ELR (cell line): ENCODE measurements at regions not wholly inside any gene's neighbourhood (a gene's known extent, or its start where the extent isn't known, plus 50 kb on each side); places are given as distances from the start of the nearest gene placed in this dataset.
"Not testable (repeated sequence)": the region's sequence is repeated elsewhere in the genome, so short reads cannot be mapped to it uniquely, and the experiment has no call there.

Experiments
- DNase-seq: peaks from one replicate; pipeline ENCODE4 v3.0.0-alpha.2; 2015; ENCODE audit warnings: low read depth

DNA sequence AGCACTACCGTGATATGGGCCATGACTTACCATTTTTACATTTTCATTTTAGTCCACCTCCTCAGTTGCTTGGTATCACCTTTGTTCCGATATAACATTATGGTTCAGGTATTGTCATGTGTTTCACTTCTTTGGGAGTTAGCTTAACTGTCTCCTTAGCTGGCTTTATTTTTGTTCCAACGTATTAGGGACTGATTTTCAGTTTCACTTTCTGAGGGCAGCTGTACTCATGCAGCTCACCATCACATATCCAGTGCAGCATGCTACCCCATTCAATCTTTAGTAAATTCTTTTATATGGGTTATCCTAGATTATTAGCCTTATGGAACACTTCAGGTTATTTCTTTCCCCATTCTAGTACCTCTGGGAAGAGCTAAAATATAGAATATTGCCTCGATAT is 362.2 kb upstream of the IRAK1BP1 start:
- DNase-seq, result no peak

DNA sequence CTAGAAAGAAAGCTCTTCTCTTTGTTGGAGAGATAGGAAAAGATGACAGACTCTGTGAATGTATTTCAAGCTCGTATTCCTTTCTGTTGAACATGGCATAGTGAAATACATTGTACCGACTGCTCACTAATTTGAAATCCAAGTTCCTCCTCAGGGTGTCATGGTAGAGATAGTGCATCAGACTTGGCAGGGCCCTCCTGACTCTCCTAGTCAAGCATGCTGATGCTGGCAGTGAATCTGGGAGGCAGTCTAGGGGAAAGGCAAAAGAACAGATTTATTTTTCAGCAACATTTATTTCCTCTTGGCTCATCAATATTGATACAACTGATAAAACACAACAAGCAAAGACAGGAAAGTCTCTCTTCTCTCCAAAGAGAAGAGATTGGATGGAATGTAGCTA is 356.3 kb upstream of the IRAK1BP1 start:
- DNase-seq, result no peak

DNA sequence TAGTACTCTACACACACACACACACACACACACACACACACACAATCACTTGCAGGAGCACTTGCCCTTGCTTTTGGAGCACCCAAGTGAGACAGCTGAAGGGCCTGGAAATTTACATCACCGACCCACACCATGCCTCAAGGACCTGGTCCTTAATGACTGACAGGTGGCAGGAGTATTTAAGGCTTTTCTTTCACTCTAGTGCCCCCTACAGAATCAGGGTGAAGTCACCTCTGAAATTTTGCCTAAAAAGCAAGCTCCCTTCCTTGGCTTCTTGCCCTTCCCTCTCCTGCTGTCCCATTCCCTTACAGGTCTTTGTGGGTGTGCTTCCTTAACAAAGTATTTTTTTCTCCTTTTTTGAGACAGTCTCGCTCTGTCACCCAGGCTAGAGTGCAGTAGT is 353.5 kb upstream of the IRAK1BP1 start:
- peak; percentile 8 for DNase-seq

DNA sequence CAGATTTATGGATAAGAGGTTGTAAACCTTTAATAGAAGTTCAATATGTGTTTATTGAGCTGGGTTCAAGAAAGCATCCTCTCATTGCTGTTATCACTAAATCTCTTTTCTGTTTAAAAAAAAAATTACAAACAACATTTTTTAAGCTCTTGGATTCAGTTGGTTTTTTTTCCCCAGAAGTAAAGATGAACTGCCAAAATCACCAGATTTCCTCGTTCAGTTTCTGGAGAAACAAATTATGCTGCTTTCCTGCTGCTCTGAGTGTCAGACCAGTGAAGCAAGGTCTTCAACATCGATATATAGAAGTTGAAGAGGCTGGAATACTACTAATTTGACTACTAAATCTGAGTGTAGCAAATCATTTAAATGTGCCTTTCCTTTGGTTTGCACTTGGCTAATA is 352.1 kb upstream of the IRAK1BP1 start:
- DNase-seq, result no peak

DNA sequence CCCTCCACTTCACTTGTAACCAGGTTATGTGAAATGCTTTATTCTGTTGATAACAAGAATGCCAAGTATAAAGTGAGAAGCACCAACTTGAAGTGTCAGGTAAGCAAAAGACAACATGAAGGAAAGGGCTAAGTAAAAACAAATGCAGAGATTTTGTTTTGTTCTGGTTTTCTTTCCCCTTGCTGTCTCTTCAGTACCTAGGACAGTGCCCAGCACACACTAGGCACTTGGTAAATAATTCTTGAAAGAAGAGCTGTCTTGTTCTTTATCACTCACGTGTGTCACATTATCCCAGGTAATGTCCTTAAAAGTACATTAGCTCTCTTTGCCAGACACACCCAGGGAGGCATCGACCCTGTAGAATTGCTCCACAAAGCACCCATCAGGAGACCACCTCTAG is 350.0 kb upstream of the IRAK1BP1 start:
- no peak for DNase-seq

DNA sequence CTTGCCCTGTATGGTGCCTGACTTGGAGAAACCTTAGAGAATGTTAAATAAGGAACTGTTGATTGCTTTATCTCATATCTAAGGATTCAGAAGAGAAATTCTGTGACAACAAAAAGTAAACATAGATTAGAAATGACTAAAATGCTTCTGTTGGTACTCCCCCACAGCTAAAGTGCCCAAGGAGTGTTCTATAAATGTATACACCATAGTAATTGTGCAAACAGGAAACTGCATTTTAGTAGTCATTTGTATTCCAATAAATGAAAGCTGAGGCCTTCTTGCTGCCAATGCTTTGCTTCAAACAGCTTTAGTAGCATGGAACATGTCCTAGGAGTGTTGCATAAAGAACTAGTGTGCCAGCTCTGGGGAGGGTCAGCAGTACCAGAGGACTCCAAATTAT is 343.7 kb upstream of the IRAK1BP1 start:
- DNase-seq, result no peak

DNA sequence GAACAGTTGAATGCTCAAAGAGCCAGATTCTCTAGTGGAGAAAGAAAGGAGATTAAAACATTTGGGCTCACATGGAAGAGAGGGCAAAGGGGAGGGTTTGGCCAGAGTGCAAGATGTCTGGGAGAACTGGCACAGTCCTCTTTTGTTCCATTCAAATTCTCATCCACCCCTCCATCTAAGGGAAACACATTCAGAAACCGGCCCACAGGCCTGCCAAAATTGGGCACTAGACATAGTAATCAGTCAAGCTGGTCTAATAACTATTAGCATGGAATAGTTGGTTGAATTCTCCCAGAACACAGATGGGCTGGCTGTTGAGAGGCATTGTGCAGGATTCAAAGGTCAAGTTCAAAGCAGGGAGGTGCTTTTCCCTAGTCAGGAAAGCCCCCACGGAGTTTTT is 341.4 kb upstream of the IRAK1BP1 start:
- no peak for DNase-seq

DNA sequence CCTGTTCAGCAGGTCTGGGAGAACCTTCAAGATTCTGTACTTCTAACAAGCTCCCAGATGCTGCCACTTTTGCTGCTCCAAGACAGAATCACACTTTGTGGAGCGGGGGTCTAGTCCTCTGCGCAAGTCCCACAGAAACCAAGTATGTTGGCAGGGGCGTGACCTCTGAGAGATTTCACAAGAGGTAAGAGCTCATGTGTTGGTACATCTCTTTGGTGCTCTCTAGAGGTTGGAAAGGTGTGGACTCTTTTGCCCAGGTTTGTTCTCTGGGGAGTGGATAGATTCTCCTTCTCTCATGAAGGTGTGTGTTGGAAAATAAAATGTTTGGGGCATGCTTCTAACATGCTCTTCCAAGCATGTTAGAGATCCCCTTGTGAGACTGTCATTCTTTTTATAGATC is 340.9 kb upstream of the IRAK1BP1 start:
- no peak for DNase-seq

DNA sequence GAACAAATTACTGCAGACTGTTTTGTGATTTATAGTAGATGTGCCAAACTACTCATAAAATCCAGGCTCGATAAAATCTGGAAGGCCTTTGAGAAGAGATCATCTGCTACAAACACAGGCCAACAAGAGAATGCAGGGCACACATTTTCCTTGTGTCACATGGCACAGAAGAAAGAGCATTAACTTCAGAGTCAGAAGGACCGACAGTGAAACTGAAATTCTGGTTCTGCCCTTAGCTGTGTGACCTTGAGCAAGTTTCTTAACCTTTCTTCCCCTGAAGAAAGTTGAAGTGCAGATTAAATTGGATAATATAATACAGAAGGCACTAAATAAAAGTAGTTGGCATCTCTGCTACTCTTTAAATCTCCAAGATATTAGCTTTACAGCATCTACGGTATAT is 338.4 kb upstream of the IRAK1BP1 start:
- no peak for DNase-seq

DNA sequence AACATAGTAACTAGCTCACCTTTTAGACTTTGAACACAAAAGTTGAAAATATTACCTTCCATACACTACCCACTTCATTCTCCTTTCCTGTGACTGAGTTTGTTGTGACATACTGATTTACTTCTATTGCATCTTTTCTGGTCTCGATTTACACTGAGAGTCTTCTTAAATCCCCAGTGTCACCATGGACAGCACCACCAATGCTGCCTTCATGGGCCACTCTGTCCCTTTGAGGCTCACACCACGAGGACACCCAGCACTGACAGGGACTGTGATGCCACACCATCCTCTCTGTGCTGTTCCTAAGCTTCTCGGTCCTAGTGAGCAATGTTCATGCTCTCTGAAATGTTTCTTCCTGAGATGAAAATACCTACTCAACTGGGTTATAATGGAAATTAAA is 337.1 kb upstream of the IRAK1BP1 start:
- DNase-seq, result no peak

DNA sequence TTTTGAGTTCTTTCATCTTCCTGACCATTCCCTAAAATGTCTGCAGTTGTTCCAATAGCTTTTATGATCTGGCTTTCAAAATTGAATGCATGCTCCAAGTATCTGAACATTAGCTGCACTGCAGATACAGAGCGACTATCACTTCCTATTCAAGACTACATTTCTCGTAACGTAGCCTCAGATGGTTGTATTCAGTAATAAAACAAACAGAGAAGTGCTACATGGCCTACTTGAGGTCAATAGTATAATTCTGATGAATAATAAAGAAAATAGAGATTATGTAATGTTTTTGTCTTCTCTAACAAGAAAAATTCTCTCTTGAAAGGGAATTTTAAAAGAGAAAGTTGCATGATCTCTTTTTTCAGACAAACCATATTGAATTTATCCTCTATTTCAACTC is 333.9 kb upstream of the IRAK1BP1 start:
- no peak for DNase-seq

DNA sequence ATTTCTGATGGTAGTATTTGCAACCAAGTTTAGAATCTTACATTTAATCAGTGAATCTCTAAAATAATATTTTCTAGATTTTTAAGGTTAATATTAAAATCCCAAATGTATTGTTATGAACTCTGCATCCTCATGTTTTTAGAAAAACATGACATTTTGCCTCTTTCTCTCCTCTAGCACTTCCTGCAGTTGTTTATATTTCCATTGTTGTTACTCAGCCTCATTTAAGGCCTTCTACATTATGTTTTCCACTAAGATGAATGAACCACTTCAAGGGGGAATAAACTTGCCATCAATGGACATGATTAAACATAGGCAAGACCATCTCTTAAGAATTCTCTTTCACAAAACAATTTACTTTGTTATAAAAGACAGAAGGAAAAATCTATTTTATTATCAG is 333.5 kb upstream of the IRAK1BP1 start:
- DNase-seq, result no peak

DNA sequence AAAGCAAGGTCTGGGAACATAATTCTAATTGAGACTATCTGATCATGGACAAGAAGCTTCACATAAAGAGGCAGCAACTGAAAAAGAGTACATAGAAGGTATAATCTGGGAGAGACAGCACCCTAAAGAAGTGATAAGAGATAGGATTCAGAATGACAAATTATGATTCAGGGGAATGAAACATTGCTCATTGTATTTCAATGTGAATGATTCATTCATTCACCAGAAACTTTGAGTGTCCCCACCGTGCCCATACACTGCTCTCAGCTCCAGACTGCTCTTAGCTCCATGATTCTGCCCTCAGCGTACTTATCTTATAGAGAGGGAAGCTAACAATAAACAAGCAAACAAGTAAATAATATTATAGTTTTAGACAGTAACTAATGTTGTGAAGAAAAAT is 329.3 kb upstream of the IRAK1BP1 start:
- DNase-seq, result peak; percentile 77

DNA sequence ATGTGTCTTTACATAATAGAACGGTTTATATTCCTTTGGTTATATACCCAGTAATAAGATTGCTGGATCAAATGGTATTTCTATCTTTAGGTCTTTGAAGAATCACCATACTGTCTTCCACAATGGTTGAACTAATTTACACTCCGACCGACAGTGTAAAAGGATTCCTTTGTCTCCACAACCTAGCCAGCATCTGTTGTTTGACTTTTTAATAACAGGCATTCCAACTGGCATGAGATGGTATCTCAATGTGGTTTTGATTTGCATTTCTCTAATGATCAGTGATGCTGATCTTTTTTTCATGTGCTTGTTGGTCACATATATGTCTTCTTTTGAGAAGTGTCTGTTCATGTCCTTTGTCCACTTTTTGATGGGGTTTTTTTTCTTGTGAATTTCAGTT is 319.7 kb upstream of the IRAK1BP1 start:
- DNase-seq, result not testable (repeated sequence)

DNA sequence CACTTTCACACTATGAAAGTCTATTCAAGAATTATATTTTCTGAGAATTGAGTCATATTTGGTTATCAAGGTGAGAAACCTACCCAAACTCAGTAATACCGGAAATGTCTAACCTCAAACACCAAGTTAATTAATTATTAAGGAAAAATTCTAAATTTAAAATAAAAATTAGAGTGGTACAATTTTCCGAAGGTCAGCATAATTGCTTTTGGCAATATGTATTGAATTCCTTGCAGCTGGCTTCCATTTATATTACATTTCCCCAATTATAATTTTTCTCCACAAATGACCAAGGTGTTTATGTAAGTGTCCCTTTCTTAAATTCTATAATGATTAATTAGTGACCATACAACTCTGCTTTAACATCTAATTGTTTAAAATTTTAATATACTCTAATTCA is 316.0 kb upstream of the IRAK1BP1 start:
- no peak for DNase-seq

DNA sequence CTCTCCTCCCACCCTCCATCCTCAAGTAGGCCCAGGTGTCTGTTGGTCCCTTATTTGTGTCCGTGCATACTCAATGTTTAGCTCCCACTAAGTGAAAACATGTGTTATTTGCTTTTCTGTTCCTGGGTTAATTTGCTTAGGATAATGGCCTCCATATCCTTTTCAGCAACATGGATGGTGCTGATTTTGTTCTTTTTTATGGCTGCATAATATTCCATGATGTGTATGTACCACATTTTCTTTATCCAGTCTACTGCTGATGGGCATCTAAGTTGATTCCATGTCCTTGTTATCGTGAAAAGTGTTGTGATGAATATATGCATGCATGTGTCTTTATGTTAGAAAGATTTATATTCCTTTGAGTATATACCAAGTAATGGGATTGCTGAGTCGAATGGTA is 314.9 kb upstream of the IRAK1BP1 start:
- DNase-seq, result no peak

DNA sequence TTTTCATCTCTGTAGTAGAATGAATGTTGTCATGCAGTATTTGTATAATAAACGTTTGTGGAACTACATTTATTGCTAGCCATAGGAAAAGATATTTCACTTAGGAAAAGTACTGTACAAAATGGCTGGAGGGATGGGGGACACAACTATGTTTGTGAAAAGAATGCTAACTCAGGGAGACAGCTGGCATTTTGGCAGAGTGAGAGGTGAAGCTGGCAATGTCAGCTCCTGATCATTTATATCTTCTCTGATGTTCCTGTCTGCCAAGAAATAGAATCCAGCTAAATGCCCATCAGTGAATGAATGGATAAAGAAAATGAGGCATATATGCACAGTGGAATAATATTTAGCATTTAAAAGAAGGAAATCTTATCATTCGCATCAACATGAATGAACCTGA is 313.0 kb upstream of the IRAK1BP1 start:
- no peak for DNase-seq

DNA sequence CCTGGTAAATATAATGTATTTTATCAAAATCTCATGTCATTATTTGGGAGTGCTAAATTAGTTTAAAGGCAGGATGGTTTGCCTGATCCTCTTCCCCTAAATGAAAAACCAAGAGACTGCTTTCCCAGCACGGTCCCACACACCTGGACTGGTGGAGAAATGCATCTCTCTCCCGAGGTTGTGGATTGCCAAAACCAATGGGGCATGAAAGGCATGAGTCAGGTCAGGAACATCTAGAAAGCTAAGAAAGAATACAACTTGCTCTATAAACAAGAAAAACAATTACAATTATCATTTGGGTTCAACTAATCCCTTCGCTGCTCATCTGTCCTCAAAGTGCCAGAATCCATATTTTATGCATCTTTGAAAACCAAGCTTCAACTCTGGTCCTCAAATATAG is 308.3 kb upstream of the IRAK1BP1 start:
- no peak for DNase-seq

DNA sequence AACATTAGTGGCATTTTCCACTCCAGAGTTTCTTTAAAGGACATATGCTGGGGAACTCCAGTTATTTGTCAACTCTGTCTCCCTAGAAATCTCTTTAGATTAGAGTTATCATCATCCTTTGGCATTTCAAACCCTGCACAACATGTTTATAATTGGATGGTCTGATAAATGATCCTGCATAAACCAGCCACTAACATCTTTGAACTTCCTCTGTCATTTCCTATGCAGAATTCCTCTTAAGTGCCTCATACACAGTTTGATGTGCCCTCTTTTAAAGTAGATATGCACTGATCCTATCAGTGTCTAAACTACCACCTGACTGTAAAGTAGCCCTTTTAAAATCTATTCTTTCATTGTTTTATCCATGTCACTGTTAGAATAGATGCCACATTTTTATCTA is 306.3 kb upstream of the IRAK1BP1 start:
- peak; percentile 52 for DNase-seq

DNA sequence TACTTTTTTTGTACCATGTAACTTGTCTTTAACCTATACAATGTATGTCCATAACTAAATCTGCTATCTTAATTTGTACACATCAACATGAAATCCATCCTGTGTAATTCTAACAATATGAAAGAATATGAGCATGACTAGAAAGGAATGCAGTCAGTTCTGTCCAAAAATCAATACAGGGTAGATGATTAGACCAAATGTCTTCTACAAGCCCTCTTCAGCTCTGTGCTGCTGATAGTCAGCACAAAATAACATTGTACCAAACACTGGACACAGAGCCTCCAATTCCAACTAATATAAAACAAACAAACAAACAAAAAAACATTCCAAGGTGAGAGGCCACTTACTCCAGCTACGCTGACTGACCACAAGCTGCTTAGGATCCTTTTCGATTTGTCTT is 301.4 kb upstream of the IRAK1BP1 start:
- no peak for DNase-seq

DNA sequence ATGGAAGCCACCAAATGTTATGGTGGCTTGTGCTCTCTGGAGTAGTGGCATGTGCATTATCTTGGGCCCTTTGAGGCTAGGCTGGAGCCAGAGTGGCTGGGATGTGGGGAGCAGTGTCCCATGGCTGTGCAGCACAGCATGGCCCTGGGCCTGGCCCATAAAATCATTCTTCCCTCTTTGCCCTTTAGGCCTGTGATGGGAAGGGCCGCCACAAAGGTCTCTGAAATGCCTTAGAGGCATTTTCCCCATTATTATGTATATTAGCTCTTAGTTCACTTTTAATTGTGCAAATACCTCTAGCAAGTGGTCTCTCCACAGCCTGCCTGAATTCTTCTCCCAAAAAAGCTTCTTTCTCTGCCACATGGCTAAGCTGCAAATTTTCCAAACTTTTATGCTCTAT is 297.3 kb upstream of the IRAK1BP1 start:
- no peak for DNase-seq

DNA sequence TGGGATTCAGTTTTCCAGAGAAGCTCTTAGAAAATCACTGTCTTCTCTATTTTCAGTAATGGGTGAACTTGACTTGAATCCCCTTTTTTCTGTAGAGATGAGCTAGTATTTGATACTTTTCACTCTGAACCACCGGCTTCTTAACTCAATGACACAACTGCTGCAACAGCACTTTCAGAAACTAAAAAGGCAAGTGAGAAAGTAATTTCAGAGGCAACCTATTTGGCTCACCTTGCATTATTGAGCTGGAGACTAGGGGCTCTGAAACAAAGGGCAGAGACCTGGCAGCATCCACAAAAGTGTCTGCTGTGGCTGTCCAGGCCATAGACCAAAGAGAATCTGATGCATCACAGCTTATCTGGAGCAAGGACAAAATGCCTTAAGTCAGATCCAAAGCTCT is 289.8 kb upstream of the IRAK1BP1 start:
- no peak for DNase-seq

DNA sequence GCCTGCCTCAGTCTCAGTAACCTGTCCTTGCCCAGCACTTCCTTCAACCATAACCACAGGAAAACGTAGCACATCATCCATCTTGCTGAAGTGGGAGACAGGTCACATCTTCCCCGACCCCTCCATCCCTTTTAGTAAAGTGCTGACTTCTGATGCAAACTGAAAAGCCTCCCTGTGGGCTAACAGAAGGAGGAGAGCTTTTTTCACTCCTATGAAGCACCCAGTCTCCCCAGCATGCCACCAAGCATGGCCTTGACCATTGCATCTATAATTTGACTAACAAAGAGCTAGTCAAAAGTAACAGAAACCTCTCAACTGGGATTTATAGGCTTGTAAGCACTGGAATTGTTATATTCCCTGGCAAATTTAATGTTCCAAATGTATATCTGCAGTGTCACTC is 288.9 kb upstream of the IRAK1BP1 start:
- DNase-seq, result no peak

DNA sequence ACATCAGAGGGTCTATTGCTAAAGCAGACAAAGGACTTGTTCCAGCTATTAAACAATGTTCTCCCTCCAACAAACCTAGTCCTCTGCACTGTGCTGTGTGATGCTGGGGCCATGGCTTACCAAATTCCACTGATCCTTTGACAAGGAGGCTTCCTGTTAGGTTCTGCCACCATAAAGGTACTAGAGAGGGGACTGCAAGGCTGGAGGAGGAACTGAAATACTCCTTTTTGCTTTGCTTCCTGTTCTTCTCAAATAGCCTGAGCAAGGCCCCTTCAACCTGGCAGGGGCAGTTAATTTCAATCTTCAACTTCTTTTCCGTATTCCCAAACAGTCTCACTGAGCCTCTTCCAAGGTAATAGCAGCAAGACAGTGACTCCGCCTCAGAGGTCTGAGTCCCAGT is 286.4 kb upstream of the IRAK1BP1 start:
- no peak for DNase-seq

DNA sequence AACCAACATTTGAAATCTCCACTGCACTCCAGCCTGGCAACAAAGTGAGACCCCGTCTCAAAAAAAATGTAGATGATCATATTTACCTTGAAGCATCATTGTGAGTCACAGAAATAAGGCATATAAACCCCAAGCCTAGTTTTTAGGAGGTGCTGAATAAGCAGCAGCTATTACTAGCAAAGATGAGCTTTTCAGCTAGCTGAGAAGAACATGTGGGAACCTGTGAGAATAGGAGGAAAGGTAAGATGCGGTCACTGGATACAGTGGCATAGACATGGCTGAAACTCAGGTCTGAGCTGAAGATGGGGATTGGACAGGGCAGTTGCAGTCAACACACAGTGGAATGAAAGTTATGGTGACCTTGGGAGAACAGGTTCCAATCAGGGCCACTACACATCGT is 284.3 kb upstream of the IRAK1BP1 start:
- no peak for DNase-seq
